HG02588 (cell line): ENCODE measurements at regions not wholly inside any gene's neighbourhood (a gene's known extent, or its start where the extent isn't known, plus 50 kb on each side); places are given as distances from the start of the nearest gene placed in this dataset.
A peak's percentile ranks its signal among the peaks of the same experiment; 100 is the strongest.
"Not testable (repeated sequence)": the region's sequence is repeated elsewhere in the genome, so short reads cannot be mapped to it uniquely, and the experiment has no call there.

Source experiments
- ATAC-seq: cut with Tn5 transposase; IDR thresholded peaks from one replicate; pipeline ENCODE4 v1.9.1; 2021; ENCODE audit warnings: mild to moderate bottlenecking, moderate library complexity; ENCODE audit not compliant: unreplicated experiment

- no peak for ATAC-seq
Measured at GRCh38 chr9:82052081-82052480, 63.5 kb downstream of the SPATA31D1 start.

GRCh38 chr9:82054264-82055015, 65.9 kb downstream of the SPATA31D1 start:
- no peak for ATAC-seq

- ATAC-seq: no peak
Measured at GRCh38 chr9:82057805-82058204, 69.2 kb downstream of the SPATA31D1 start.

GRCh38 chr9:82061801-82062200, 73.2 kb downstream of the SPATA31D1 start:
- not testable (repeated sequence) for ATAC-seq

- no peak for ATAC-seq
Measured at GRCh38 chr9:82062245-82062644, 73.7 kb downstream of the SPATA31D1 start.

GRCh38 chr9:82073551-82074543, 85.3 kb downstream of the SPATA31D1 start:
- no peak for ATAC-seq

- no peak for ATAC-seq
Measured at GRCh38 chr9:82080265-82080664, 91.7 kb downstream of the SPATA31D1 start.

GRCh38 chr9:82081496-82081895, 92.9 kb downstream of the SPATA31D1 start:
- ATAC-seq: no peak

- no peak for ATAC-seq
Measured at GRCh38 chr9:82082563-82082962, 94.0 kb downstream of the SPATA31D1 start.

GRCh38 chr9:82088591-82088990, 100.0 kb downstream of the SPATA31D1 start:
- ATAC-seq: no peak

- no peak for ATAC-seq
Measured at GRCh38 chr9:82090046-82090445, 101.5 kb downstream of the SPATA31D1 start.

GRCh38 chr9:82091100-82091499, 102.5 kb downstream of the SPATA31D1 start:
- ATAC-seq: no peak

GRCh38 chr9:82091610-82092009, 103.0 kb downstream of the SPATA31D1 start:
- ATAC-seq: peak; percentile 63

GRCh38 chr9:82101475-82101874, 112.9 kb downstream of the SPATA31D1 start:
- ATAC-seq: no peak

- no peak for ATAC-seq
Measured at GRCh38 chr9:82104252-82104651, 115.7 kb downstream of the SPATA31D1 start.

- no peak for ATAC-seq
Measured at GRCh38 chr9:82105729-82106128, 117.2 kb downstream of the SPATA31D1 start.

GRCh38 chr9:82106536-82106935, 118.0 kb downstream of the SPATA31D1 start:
- no peak for ATAC-seq

- ATAC-seq: no peak
Measured at GRCh38 chr9:82108474-82108873, 119.9 kb downstream of the SPATA31D1 start.

GRCh38 chr9:82108941-82109340, 120.4 kb downstream of the SPATA31D1 start:
- ATAC-seq: no peak

GRCh38 chr9:82109626-82110025, 121.1 kb downstream of the SPATA31D1 start:
- no peak for ATAC-seq

GRCh38 chr9:82110881-82111280, 122.3 kb downstream of the SPATA31D1 start:
- ATAC-seq: no peak

- no peak for ATAC-seq
Measured at GRCh38 chr9:82115331-82115730, 126.8 kb downstream of the SPATA31D1 start.
